ENCODE measurements at regions not wholly inside any gene's neighbourhood (a gene's known extent, or its start where the extent isn't known, plus 50 kb on each side); places are given as distances from the start of the nearest gene placed in this dataset.

- no peak for TF ChIP-seq POLR2A (IDR thresholded peaks at IDR 0.05; ENCODE audit: extremely low read depth, insufficient read length)
- TF ChIP-seq, protein P1, sequence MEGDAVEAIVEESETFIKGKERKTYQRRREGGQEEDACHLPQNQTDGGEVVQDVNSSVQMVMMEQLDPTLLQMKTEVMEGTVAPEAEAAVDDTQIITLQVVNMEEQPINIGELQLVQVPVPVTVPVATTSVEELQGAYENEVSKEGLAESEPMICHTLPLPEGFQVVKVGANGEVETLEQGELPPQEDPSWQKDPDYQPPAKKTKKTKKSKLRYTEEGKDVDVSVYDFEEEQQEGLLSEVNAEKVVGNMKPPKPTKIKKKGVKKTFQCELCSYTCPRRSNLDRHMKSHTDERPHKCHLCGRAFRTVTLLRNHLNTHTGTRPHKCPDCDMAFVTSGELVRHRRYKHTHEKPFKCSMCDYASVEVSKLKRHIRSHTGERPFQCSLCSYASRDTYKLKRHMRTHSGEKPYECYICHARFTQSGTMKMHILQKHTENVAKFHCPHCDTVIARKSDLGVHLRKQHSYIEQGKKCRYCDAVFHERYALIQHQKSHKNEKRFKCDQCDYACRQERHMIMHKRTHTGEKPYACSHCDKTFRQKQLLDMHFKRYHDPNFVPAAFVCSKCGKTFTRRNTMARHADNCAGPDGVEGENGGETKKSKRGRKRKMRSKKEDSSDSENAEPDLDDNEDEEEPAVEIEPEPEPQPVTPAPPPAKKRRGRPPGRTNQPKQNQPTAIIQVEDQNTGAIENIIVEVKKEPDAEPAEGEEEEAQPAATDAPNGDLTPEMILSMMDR (IDR thresholded peaks at IDR 0.05; ENCODE audit: low read depth, low read length): no peak
These were observed 62.2 kb upstream of the RUNX3 start for GRCh38 chr1:24992124-24992760.

Measured in NB4 (cell line).